Loucy (cell line): ENCODE measurements at regions not wholly inside any gene's neighbourhood (a gene's known extent, or its start where the extent isn't known, plus 50 kb on each side); places are given as distances from the start of the nearest gene placed in this dataset.

Source experiments
- CTCF ChIP-seq: fragments of 200-600 bp; sonication (generic); conservative IDR thresholded peaks from 2 replicates; pipeline ENCODE4 v1.5.1; 2014; ENCODE audit warnings: mild to moderate bottlenecking, antibody characterized with exemption, low read length
- EZH2phosphoT487 ChIP-seq: fragments of 200-600 bp; IDR thresholded peaks from 2 replicates; pipeline ENCODE4 v1.6.1; 2018; ENCODE audit warnings: antibody characterized with exemption, mild to moderate bottlenecking, moderate library complexity, borderline replicate concordance

GRCh38 chr4:55214172-55214571, 88.8 kb upstream of the KDR start:
- TF ChIP-seq CTCF: no peak
- TF ChIP-seq EZH2phosphoT487: no peak
